KG1 (cell line): ENCODE measurements at regions not wholly inside any gene's neighbourhood (a gene's known extent, or its start where the extent isn't known, plus 50 kb on each side); places are given as distances from the start of the nearest gene placed in this dataset.

ENCODE experiments used
- DNase-seq: peaks from one replicate; lab custom pipeline; 2025; lab: John Stamatoyannopoulos, UW

GRCh38 chr11:123378096-123378495 lies 52.0 kb upstream of the GRAMD1B start:
- DNase-seq = no peak

GRCh38 chr11:123377355-123377754 lies 52.7 kb upstream of the GRAMD1B start:
- DNase-seq = no peak

GRCh38 chr11:123375832-123376231 lies 54.2 kb upstream of the GRAMD1B start:
- DNase-seq = no peak

GRCh38 chr11:123374622-123374968 lies 55.5 kb upstream of the GRAMD1B start:
- DNase-seq = no peak

GRCh38 chr11:123373754-123374621 lies 56.1 kb upstream of the GRAMD1B start:
- no peak for DNase-seq

- DNase-seq = no peak
Measured at GRCh38 chr11:123371506-123372297, 58.4 kb upstream of the GRAMD1B start.

- DNase-seq = no peak
Measured at GRCh38 chr11:123366924-123367323, 63.1 kb upstream of the GRAMD1B start.

- no peak for DNase-seq
Measured at GRCh38 chr11:123365955-123366354, 64.1 kb upstream of the GRAMD1B start.

- DNase-seq = no peak
Measured at GRCh38 chr11:123364080-123364479, 66.0 kb upstream of the GRAMD1B start.

- no peak for DNase-seq
Measured at GRCh38 chr11:123363556-123363955, 66.5 kb upstream of the GRAMD1B start.

- DNase-seq = no peak
Measured at GRCh38 chr11:123362941-123363340, 67.1 kb upstream of the GRAMD1B start.

- no peak for DNase-seq
Measured at GRCh38 chr11:123362186-123362585, 67.9 kb upstream of the GRAMD1B start.

- DNase-seq = no peak
Measured at GRCh38 chr11:123361110-123361509, 69.0 kb upstream of the GRAMD1B start.

- no peak for DNase-seq
Measured at GRCh38 chr11:123360267-123360936, 69.7 kb upstream of the GRAMD1B start.

GRCh38 chr11:123357990-123358827 lies 71.9 kb upstream of the GRAMD1B start:
- DNase-seq = no peak

- DNase-seq = peak; percentile 26
Measured at GRCh38 chr11:123357353-123357989, 72.6 kb upstream of the GRAMD1B start.

- DNase-seq = no peak
Measured at GRCh38 chr11:123356539-123356938, 73.5 kb upstream of the GRAMD1B start.

GRCh38 chr11:123354371-123354975 lies 75.6 kb upstream of the GRAMD1B start:
- no peak for DNase-seq

- no peak for DNase-seq
Measured at GRCh38 chr11:123351375-123351774, 78.7 kb upstream of the GRAMD1B start.

- DNase-seq = no peak
Measured at GRCh38 chr11:123349382-123349781, 80.7 kb upstream of the GRAMD1B start.
